ENCODE measurements at regions not wholly inside any gene's neighbourhood (a gene's known extent, or its start where the extent isn't known, plus 50 kb on each side); places are given as distances from the start of the nearest gene placed in this dataset.
A peak's percentile ranks its signal among the peaks of the same experiment; 100 is the strongest.

GRCh38 chr12:19998961-19999804 is 369.2 kb upstream of the PDE3A start:
- Mint-ChIP-seq H3K27ac (peak overlapping the region; percentile 61; the same call in 1 of the 2 replicates), H3K9me3 (peaks cover 8% of the 10 kb centered on the region), H3K4me3 (no peak overlapping the region), H3K36me3 (no peaks in the 10 kb centered on the region), H3K27me3 (ENCODE audit: low read depth) (no peaks in the 10 kb centered on the region), H3K4me1 (peaks cover 6% of the 10 kb centered on the region)
- ATAC-seq, result no peak
- TF ChIP-seq PRDM15 (CRISPR knock-in tag; IDR thresholded peaks at IDR 0.05), result no peak
- no peak for TF ChIP-seq AR (CRISPR knock-in tag; IDR thresholded peaks at IDR 0.05)
- TF ChIP-seq AFF4 (CRISPR knock-in tag; IDR thresholded peaks at IDR 0.05; ENCODE audit: borderline replicate concordance), result no peak
- TF ChIP-seq ATF6 (CRISPR knock-in tag; IDR thresholded peaks at IDR 0.05), result no peak
- TF ChIP-seq ZNF512 (CRISPR knock-in tag; IDR thresholded peaks at IDR 0.05; ENCODE audit: borderline replicate concordance), result no peak
- TF ChIP-seq PREB (CRISPR knock-in tag; IDR thresholded peaks at IDR 0.05; ENCODE audit: borderline replicate concordance), result no peak
- TF ChIP-seq EMX1 (CRISPR knock-in tag; IDR thresholded peaks at IDR 0.05), result no peak
- TF ChIP-seq ATF2 (CRISPR knock-in tag; IDR thresholded peaks at IDR 0.05; ENCODE audit: borderline replicate concordance, low read depth), result no peak
- no peak for TF ChIP-seq NFE2L1 (CRISPR knock-in tag; IDR thresholded peaks at IDR 0.05)
- TF ChIP-seq FOXP1 (CRISPR knock-in tag; IDR thresholded peaks at IDR 0.05; ENCODE audit: borderline replicate concordance), result no peak
- TF ChIP-seq ERG (CRISPR knock-in tag; IDR thresholded peaks at IDR 0.05), result no peak
- no peak for TF ChIP-seq NR1H2 (CRISPR knock-in tag; IDR thresholded peaks at IDR 0.05)
- TF ChIP-seq ZNF219 (CRISPR knock-in tag; IDR thresholded peaks at IDR 0.05; ENCODE audit: borderline replicate concordance), result no peak
- TF ChIP-seq FOXK1 (CRISPR knock-in tag; IDR thresholded peaks at IDR 0.05), result no peak
- no peak for TF ChIP-seq GTF2I (CRISPR knock-in tag; conservative IDR thresholded peaks at IDR 0.05)
- no peak for TF ChIP-seq ZNF317 (CRISPR knock-in tag; IDR thresholded peaks at IDR 0.05; ENCODE audit: borderline replicate concordance, low read depth)
- TF ChIP-seq TEAD4 (CRISPR knock-in tag; IDR thresholded peaks at IDR 0.05), result no peak
- DNase-seq (ENCODE audit: low spot score), result no peak
- ChIA-PET CTCF (no interaction called here), POLR2A (no interaction called here)
